Right lobe of liver (tissue), 6 donors: ENCODE measurements at regions not wholly inside any gene's neighbourhood (a gene's known extent, or its start where the extent isn't known, plus 50 kb on each side); places are given as distances from the start of the nearest gene placed in this dataset.
A peak's percentile ranks its signal among the peaks of the same experiment; 100 is the strongest.

Source experiments
- ATAC-seq, 4 donors: fragments of 200-7000 bp; cut with Tn5 transposase; one replicate each; pipeline ENCODE4 v1.9.1; 2020; ENCODE audit warnings: mild to moderate bottlenecking in 4 of 4, moderate library complexity in 4 of 4
- DNase-seq, 3 donors: peaks; one replicate each; pipeline ENCODE4 v3.0.0-alpha.2; 2020
- H3K27ac ChIP-seq, 3 donors: fragments of 200-600 bp; one replicate each; pipeline ENCODE4 v1.8.0; 2022
- H3K27me3 ChIP-seq, 2 donors: fragments of 200-600 bp; one replicate each; pipeline ENCODE4 v1.8.0; 2022
- H3K36me3 ChIP-seq, 4 donors: fragments of 200-600 bp; sonication (generic) in 1 of 4; one replicate each; pipeline versions ENCODE4 v1.5.1 to v1.8.0; 2017 to 2022; ENCODE audit warnings: control low read depth in 1 of 4
- H3K4me1 ChIP-seq, 4 donors: fragments of 200-600 bp; sonication (generic) in 1 of 4; one replicate each; pipeline versions ENCODE4 v1.5.1 to v1.8.0; 2017 to 2022; ENCODE audit warnings: control low read depth in 1 of 4
- H3K4me3 ChIP-seq, 3 donors: fragments of 200-600 bp; one replicate each; pipeline ENCODE4 v1.8.0; 2022
- H3K9me3 ChIP-seq, 4 donors: fragments of 200-600 bp; sonication (generic) in 1 of 4; one replicate each; pipeline versions ENCODE4 v1.5.1 to v1.8.0; 2017 to 2022; ENCODE audit warnings: control low read depth in 1 of 4
- CTCF ChIP-seq, 4 donors: fragments of 200-600 bp in 3 of 4; fragments of 450-650 bp in 1 of 4; IDR thresholded peaks; one replicate each; pipeline versions ENCODE4 v1.5.1 to v1.8.0; 2016 to 2022; ENCODE audit warnings: antibody characterized with exemption in 4 of 4, mild to moderate bottlenecking in 2 of 4
- POLR2A ChIP-seq: fragments of 450-650 bp; IDR thresholded peaks from one replicate; pipeline ENCODE4 v1.6.1; 2017; ENCODE audit warnings: antibody characterized with exemption, mild to moderate bottlenecking
- WGBS: methylation state at CpG from one replicate; pipeline ENCODE4 v1.1.6; 2018; ENCODE audit warnings: low coverage, low lambda C conversion rate; ENCODE audit not compliant: insufficient coverage; ENCODE audit errors: missing lambda C conversion rate; 5-methylcytosine and 5-hydroxymethylcytosine counted together
- intact Hi-C, 2 donors: fragments of 100-400 bp; cut with DNase I; formaldehyde crosslinking; loops; one replicate each; pipeline versions ENCODE4 v1.11.2 to v1.14.1; 2022
- donor health status: DM: no; HTN: yes; CAD: no.
- donor health status: DM: no; HTN: no; CAD: no.
- donor health status: DM: no; HTN: no; CAD: no.
- donor health status: DM: no; HTN: yes; CAD: no.
- donor health status: DM: no; HTN: yes; CAD: no.

- H3K4me1 ChIP-seq = peaks cover 0 to 11% (median under 1%) of the 10 kb centered on the region in 4 donors
- peak in 1 of 3 donors; percentile 51 for DNase-seq
- H3K27ac ChIP-seq = no peak overlapping the region
- H3K36me3 ChIP-seq = no peaks in the 10 kb centered on the region
- no peaks in the 10 kb centered on the region for H3K27me3 ChIP-seq
- peak; percentile 19 to 62 (median 54) for ATAC-seq
- intact Hi-C loops = no loop called here
- 25% methylated on average over 2 of the region's 2 CpGs for WGBS
- H3K4me3 ChIP-seq = no peak overlapping the region
- H3K9me3 ChIP-seq = no peaks in the 10 kb centered on the region
- TF ChIP-seq CTCF (IDR thresholded peaks at IDR 0.05) (no peak), POLR2A (no peak)
These were observed 128.2 kb upstream of the ASTN2 start for GRCh38 chr9:117543089-117543488.

GRCh38 chr9:117542021-117542420 lies 127.2 kb upstream of the ASTN2 start:
- DNase-seq (no peak), ATAC-seq (no peak)
- Histone ChIP-seq H3K27me3 (no peaks in the 10 kb centered on the region), H3K4me1 (peaks cover 0 to 4% (median 0%) of the 10 kb centered on the region in 4 donors), H3K4me3 (no peak overlapping the region), H3K9me3 (no peaks in the 10 kb centered on the region), H3K36me3 (no peaks in the 10 kb centered on the region), H3K27ac (no peak overlapping the region)
- WGBS = 57% methylated on average over 3 of the region's 3 CpGs
- no peak for TF ChIP-seq CTCF (IDR thresholded peaks at IDR 0.05)
- TF ChIP-seq POLR2A = no peak
- intact Hi-C loops = no loop called here

- ATAC-seq (no peak), DNase-seq (no peak)
- H3K9me3 ChIP-seq = no peaks in the 10 kb centered on the region
- H3K4me3 ChIP-seq = no peak overlapping the region
- H3K27me3 ChIP-seq = no peaks in the 10 kb centered on the region
- H3K4me1 ChIP-seq = peaks cover 0 to 4% (median 0%) of the 10 kb centered on the region in 4 donors
- no peak overlapping the region for H3K27ac ChIP-seq
- H3K36me3 ChIP-seq = no peaks in the 10 kb centered on the region
- TF ChIP-seq CTCF (IDR thresholded peaks at IDR 0.05) (no peak), POLR2A (no peak)
- intact Hi-C loops = no loop called here
- WGBS = 91% methylated on average over 7 of the region's 8 CpGs
These were observed 126.3 kb upstream of the ASTN2 start for GRCh38 chr9:117541181-117541580.

- H3K4me3 ChIP-seq = no peak overlapping the region
- TF ChIP-seq POLR2A (no peak), CTCF (IDR thresholded peaks at IDR 0.05) (no peak)
- no peak overlapping the region for H3K27ac ChIP-seq
- no peaks in the 10 kb centered on the region for H3K4me1 ChIP-seq
- DNase-seq (no peak), ATAC-seq (no peak)
- H3K9me3 ChIP-seq = no peaks in the 10 kb centered on the region
- intact Hi-C loops = no loop called here
- H3K36me3 ChIP-seq = no peaks in the 10 kb centered on the region
- no peaks in the 10 kb centered on the region for H3K27me3 ChIP-seq
These were observed 121.1 kb upstream of the ASTN2 start for GRCh38 chr9:117535973-117536372.

- Histone ChIP-seq H3K4me3 (no peak overlapping the region), H3K27me3 (no peaks in the 10 kb centered on the region), H3K36me3 (no peaks in the 10 kb centered on the region), H3K9me3 (no peaks in the 10 kb centered on the region), H3K4me1 (no peaks in the 10 kb centered on the region), H3K27ac (no peak overlapping the region)
- WGBS = 32% methylated on average over 3 of the region's 3 CpGs
- TF ChIP-seq CTCF (IDR thresholded peaks at IDR 0.05) (peak in 1 of 4 donors; percentile 16), POLR2A (no peak)
- intact Hi-C loops = no loop called here
- DNase-seq (no peak), ATAC-seq (peak in 2 of 4 donors; percentile 46 to 56)
These were observed 120.6 kb upstream of the ASTN2 start for GRCh38 chr9:117535434-117535833.
